GM12873 (cell line): ENCODE measurements at regions not wholly inside any gene's neighbourhood (a gene's known extent, or its start where the extent isn't known, plus 50 kb on each side); places are given as distances from the start of the nearest gene placed in this dataset.

Experiments used
- TF ChIP-seq, protein P1 (sequence below): IDR thresholded peaks from 2 replicates; pipeline ENCODE4 v1.5.1; 2012; ENCODE audit warnings: low read depth, mild to moderate bottlenecking, moderate library complexity, low read length, control low read depth; ENCODE audit not compliant: insufficient read depth; ENCODE audit errors: missing control alignments

DNA sequence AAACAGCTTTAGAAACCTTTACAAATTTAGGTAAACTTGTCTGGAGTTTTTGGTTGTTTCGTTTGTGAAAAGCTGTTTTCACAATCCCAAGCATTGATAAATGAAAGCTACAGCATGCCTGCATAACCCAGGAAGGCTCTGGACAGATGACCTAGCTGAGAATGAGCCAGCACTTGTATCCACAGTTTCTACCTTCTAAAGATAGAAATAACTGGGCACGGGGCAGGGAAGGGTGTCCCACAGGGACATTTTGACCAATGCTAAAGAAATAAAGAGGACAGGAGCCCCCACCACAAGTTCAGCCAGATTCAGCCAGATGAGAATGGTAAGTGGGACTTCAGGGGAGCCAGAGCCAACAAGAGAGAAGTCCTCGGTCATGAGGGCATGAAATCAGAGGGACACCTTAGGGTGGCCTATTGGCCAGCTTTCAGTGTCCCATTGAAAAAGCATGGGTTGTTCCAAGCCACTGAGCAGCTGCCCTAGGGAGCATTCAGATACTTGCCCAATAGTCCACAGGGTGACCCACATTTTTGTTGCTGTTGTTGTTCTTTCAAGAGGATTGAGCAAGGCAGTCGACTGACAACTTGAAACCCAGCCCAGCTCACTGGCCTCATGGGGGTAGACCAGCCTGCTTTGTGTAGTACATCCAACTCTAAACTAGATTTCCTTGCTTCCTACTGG, 140.3 kb upstream of the NUDT4 start:
- TF ChIP-seq, protein P1, sequence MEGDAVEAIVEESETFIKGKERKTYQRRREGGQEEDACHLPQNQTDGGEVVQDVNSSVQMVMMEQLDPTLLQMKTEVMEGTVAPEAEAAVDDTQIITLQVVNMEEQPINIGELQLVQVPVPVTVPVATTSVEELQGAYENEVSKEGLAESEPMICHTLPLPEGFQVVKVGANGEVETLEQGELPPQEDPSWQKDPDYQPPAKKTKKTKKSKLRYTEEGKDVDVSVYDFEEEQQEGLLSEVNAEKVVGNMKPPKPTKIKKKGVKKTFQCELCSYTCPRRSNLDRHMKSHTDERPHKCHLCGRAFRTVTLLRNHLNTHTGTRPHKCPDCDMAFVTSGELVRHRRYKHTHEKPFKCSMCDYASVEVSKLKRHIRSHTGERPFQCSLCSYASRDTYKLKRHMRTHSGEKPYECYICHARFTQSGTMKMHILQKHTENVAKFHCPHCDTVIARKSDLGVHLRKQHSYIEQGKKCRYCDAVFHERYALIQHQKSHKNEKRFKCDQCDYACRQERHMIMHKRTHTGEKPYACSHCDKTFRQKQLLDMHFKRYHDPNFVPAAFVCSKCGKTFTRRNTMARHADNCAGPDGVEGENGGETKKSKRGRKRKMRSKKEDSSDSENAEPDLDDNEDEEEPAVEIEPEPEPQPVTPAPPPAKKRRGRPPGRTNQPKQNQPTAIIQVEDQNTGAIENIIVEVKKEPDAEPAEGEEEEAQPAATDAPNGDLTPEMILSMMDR, result no peak

DNA sequence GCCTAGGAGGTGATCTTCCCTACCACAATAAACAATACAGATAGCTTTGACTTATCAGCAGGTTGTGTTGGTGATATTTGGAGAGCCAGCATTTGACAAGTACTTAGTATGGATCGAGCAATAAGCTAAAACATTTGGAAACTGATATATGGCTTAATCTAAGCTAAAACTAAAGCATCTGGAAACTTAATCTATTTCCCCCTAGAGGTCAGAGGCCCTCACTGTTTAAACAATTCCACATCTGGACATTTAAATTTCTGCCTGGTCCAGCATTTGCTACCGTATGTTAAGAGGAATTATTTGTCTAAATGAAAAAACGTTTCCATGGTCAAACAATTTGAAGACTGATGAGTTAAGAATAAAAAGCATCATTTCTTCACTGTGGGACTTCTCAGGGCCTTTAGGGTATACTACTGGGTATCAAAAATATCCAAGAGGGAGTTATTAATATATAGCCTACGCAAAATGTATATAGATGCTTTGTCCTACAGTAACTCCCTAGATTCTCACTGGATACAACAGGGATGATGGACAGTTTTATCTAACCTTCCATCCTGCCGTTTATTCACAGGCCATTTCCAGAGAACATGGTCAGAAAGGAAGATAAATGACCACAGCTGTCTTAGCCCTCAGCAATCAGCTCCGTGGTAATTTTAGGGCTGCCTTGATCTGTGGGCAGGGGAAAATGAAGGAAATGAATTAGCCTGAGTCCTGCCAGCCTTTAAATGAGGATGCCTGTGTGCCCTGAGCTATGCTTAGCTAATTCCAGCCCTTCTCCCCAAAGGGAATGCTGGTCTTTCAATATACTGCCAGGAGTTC, 135.4 kb upstream of the NUDT4 start:
- TF ChIP-seq, protein P1, result peak; percentile 13

DNA sequence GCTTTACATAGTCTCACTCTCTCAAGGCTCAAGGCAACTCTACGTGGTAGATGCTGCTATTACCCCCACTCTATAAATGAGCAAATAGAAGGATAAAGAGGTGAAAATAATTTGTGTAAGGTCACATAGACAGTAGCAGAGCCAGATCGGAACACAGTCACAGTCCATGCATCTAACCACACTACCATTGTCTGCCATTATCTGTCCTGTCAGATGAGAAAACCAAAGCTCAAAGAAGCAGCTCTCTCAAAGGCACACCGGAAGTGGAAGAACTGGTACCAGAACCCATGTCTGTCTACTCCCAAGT, 134.4 kb upstream of the NUDT4 start:
- TF ChIP-seq, protein P1, result no peak

DNA sequence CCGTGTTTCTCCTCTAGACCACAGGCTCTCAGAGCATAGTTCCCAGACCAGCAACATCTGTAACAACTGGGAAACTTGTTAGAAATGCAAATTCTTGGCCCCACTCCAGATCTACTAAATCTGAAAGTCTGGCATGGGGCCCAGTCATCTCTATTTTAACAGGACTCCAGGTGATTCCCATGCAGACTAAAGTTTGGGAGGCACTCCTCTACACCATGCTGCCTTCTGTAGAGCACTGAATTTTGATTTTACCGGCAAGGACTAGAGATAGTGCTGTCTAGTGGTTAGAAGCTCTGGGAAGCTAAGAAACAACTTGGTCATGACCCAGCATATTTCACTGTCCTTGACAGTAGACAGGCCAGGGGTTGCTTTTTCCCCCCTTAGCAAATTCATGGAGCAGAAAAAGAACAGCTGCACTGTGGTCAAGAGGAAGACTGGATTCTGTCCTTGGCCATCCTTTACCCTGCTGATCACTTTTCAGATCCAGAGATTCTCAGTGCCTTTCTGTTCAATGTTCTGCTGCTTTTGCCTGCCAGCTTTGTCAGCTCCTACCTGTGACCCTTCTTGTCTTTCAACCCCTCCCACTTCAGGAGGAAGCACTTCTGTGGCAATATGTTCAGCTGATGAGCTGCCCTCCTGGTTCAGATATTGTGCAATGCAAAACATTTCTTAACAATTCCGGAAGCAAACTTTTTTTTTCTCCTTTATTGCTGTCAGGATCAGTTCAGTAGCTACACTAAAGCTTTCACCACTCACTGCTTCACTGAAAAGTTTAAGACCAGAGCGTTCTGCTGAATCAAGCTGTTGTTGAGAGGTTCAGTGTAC, 133.8 kb upstream of the NUDT4 start:
- TF ChIP-seq, protein P1, result no peak

DNA sequence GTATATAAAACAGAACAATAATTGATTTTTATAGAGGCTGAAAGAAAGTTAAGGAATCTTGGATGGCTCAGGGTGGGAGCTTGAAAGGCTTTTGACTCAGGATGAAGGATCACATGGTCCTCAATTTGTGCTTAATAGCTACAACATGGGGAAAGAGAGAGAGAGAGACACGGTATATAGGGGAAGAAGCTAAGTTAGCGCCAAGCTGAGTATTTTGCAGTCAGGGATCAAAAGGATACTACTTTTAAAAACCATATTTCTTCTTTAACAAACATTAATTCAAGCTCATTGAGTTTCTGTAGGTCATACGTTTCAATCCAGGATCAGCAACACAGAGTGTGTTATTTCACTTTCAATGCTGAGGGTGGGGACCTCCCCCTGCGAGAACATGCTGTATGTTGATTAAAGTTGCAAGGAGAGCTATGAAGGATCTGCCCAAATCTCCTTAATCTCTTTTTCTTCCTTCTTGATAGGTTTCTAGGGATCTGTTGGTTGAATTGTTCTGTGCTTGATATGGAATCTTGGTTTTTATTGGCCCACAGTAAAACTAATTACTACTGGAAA, 133.1 kb upstream of the NUDT4 start:
- TF ChIP-seq, protein P1, result no peak

DNA sequence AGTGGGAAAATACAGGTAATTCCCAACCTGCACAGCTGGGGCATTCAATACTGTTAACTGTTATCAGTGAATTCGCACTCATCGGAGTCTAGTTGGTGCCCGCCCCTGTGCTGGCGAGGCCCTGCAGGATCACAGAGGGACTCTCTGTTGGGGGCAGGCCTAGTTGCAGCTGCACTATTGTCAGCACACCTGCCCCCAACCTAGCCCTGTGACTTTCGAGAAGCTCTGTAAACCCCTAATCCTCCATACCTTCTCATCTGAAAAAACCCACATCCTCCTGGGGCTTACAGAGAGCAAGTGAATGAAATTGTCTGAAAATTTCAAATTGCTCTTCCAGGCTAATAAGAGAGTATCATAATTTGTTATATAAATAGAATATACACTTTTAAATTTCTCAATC, 132.2 kb upstream of the NUDT4 start:
- TF ChIP-seq, protein P1, result no peak
